HG03280 (cell line): ENCODE measurements at regions not wholly inside any gene's neighbourhood (a gene's known extent, or its start where the extent isn't known, plus 50 kb on each side); places are given as distances from the start of the nearest gene placed in this dataset.

Source experiments
- ATAC-seq: cut with Tn5 transposase; IDR thresholded peaks from one replicate; pipeline ENCODE4 v1.9.1; 2021; ENCODE audit warnings: mild to moderate bottlenecking, moderate library complexity; ENCODE audit not compliant: unreplicated experiment

DNA sequence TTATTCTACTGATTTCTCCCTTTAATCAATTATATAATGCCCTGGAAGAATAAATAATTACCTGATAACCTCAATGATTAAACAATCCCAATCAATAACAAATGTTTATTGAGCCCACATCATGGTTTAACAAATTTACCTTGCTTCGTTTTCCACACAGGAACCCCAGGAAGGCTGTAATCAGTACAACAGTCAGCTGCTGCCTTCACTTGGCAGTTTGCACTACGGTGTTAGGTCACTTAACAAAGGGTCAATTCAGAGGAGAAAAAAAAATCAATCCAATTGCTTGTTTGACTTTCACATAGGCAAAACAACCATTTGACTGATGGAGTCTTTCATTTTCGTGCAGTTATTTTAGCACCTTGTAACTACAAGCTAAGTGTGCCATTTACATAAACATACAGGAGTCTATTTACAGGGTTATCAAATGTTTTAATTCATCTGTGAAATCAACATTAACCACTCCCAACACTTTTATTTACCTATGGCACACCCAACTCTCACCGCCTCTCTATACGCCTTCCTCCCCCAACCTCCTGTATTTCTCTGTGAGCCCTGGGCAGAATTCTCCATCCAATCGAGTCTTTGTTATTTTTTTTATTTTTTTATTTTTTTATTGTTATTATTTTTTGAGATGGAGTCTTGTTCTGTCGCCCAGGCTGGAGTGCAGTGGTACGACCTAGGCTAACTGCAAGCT, 140.4 kb upstream of the TAB2 start:
- ATAC-seq, result no peak

- no peak for ATAC-seq
Observed at GRCh38 chr6:149179431-149179830, 138.1 kb upstream of the TAB2 start.

DNA sequence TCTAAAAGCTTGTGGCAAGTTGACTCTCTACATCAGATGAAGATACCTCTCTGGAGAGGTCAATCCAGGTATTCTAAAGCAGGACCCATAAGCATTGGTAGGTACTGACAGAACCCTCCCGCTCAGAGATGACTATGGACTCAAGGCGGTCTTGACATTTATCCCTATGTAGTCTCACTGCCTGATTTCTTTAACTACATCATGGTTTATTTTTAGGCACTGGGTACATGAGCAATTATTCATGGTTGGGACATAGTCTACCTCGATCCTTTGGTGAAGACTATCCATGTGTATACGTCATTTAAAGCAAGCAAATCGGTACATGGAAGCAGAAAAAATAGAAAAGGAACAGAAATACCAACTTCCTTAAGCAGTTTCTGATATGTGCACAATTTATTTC, 136.2 kb upstream of the TAB2 start:
- no peak for ATAC-seq

GRCh38 chr6:149182262-149182661, 135.2 kb upstream of the TAB2 start:
- no peak for ATAC-seq

DNA sequence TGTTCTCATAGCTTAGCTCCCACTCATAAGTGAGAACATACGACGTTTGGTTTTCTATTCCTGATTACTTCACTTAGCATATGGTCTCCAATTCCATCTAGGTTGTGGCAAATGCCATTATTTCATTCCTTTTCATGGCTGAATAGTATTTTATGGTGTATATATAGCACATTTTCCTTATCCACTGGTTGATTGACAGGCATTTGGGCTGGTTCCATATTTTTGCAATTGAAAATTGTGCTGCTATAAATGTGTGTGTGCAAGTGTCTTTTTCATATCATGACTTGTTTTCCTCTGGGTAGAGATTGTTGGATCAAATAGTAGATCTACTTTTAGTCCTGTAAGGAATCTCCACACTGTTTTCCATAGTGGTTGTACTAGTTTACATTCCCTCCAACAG, 133.0 kb upstream of the TAB2 start:
- no peak for ATAC-seq

DNA sequence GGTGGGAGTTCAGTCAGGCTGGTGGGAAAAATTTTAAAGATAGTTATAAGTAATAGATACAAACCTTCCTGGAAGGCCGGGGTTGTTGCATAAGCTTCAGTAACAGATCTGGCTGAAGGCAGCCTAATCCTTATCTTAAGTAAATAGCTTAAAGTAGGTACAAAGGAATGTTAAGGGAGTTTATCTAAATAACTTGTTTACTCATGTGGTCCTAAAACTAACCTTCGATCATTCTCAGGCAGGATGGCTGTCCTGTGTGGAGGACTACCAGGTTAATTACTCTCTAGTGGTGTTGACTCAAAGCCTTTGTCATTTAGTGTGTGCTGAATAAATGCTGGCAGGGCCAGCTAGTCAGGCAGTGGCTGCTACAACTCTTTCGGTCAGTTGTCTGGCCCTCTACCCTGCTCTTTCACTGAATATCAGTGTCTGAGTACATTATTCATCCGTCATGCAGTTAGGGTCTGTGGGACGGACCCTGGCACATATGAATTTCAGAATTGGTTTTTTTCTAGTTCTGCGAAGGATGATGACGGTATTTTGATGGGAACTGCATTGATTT, 131.6 kb upstream of the TAB2 start:
- no peak for ATAC-seq

GRCh38 chr6:149186873-149187272, 130.6 kb upstream of the TAB2 start:
- no peak for ATAC-seq

GRCh38 chr6:149190224-149190831, 127.2 kb upstream of the TAB2 start:
- ATAC-seq, result no peak

DNA sequence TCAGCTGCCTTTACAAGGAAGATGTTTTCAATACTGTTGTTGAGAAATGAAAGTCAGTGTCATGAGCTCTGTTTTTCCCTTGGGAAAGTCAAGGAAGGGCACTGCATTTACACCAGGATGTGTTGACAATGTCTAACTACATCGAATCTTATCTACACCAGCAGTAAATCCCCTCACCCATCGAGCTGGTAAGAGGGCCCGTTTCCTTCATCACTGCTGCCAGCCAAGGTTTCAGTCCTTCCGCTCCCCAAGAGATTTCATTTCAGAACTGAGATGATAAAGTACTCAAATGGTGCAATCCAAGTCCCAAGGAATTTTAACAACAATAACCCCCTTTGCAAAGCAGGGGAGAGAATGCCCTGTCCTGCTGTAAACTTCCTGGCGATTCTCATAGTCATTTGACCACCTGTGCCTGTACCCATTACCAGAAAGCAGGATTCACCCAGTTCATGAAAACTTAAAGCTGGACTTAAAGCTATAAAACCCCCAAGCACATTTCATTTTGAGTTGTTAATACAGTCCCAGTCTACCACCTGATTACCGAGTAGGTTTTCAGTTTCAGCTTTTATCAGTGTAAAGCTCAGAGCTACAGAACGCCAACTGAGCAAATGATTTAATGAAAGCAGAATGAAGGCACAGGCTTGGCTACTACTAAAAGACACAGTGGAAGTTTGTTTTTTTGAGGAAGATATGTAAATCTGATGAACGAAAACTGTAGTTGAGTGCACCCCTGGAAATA, 122.5 kb upstream of the TAB2 start:
- no peak for ATAC-seq

DNA sequence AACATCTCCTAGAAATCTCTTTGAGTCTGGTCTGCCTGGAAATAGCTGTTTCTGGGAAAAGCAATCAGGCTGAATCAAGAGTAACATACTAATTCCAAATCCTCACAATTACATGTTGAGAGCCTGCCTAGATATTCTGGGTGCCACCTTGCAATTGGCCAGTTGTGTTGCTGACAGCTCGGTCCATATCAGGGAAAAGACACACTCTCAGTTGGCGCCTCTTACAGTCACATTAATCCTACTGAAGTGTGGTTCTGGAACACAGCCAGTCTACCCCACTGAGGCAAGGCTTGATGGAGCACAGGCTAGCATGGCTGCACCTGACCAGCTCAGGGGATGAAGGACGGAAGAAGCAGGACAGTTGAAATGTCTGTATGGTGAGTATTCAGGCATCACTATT, 121.4 kb upstream of the TAB2 start:
- no peak for ATAC-seq

- ATAC-seq, result no peak
Observed at GRCh38 chr6:149197482-149197881, 120.0 kb upstream of the TAB2 start.

- ATAC-seq, result no peak
Observed at GRCh38 chr6:149198265-149198664, 119.2 kb upstream of the TAB2 start.

DNA sequence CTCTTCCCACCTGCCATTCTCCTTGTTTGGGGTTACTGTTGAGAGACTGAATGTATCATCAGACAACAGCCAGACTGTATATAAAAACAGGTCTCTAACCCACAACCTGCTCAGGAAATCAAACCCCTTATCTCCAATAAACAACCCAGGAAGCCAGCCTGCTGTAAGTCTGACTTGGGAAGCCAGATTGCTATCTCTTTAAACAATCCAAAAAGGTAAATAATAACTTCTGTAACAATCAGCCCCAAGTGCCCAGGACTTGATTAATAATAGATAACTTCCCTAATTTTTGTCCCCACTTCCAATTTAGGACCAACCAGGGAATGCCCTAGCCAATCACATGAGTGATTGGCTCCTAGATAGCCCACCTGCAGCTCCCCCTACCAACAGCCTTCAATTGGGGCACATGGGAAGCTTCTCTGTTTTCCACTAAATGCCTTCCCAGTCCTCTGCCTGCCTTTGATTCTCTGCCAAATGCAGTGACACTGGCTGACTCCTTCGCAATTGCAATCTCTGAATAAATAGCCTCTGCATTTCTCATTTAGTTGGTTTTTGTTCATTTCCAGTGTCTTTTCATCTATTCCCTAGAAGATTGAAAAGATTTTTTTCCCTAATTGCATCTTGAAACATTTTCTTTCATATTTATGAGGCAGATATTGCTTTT, 117.1 kb upstream of the TAB2 start:
- no peak for ATAC-seq

GRCh38 chr6:149201068-149201655, 116.3 kb upstream of the TAB2 start:
- no peak for ATAC-seq

DNA sequence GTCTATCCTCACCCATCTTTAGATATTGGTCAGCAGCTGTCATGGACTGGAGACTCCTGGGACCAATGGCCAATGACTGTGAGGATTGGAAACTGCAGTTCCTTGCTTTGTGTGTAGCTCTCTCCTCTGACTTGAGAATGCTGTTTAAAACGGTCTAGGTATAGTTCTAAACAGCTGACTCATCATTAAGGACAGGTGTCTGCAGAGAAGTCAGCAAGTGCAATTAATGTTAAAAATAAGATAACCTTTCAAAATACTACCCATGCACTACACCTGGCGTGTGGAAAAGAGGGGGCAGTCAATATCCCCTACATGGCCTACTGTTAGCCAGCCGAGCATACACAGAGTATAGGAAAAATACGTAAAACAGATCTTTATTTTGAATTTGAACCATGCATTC, 115.4 kb upstream of the TAB2 start:
- ATAC-seq, result no peak

- no peak for ATAC-seq
Observed at GRCh38 chr6:149202952-149203351, 114.6 kb upstream of the TAB2 start.

DNA sequence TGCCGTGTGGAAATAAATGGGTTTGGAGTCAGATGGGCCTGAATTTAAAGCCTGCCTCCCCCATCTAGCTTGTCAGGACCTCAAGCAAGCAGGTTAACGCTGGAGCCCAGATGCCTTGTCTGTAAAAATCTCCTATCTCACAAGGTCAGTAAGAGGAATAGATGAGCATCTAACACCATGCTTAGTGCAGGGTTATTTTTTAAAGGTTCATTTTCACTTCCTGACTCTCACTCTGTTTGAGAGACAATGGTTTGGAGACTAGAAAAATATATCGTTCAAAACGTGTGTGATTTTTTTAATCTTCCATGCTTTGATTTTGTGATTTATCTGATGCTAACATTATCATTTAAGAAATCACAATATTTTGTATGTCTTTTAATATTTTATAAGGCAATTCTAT, 114.0 kb upstream of the TAB2 start:
- ATAC-seq, result no peak

DNA sequence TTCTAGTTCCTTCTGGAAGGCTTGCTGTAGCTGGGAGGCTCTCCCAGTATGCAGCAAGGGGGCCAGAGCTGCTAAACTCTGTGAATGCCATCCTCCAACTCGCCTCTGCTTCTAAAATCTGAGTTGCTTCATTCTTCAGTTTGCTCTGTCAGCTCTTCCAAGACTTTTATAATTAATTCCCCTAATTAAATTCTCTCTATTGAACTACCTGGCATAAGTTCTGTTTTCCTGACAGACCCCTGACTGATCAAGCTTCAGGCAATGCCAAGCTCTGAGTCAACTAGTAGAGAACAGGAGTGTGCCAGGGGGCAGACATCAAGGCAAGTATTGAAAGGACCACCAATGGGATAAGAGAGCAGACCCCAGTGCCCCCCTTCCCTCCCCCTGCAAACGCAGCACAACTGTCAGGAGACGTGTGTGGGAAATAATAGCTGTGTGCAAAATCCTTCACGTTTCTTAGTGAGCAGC, 109.3 kb upstream of the TAB2 start:
- ATAC-seq, result no peak

DNA sequence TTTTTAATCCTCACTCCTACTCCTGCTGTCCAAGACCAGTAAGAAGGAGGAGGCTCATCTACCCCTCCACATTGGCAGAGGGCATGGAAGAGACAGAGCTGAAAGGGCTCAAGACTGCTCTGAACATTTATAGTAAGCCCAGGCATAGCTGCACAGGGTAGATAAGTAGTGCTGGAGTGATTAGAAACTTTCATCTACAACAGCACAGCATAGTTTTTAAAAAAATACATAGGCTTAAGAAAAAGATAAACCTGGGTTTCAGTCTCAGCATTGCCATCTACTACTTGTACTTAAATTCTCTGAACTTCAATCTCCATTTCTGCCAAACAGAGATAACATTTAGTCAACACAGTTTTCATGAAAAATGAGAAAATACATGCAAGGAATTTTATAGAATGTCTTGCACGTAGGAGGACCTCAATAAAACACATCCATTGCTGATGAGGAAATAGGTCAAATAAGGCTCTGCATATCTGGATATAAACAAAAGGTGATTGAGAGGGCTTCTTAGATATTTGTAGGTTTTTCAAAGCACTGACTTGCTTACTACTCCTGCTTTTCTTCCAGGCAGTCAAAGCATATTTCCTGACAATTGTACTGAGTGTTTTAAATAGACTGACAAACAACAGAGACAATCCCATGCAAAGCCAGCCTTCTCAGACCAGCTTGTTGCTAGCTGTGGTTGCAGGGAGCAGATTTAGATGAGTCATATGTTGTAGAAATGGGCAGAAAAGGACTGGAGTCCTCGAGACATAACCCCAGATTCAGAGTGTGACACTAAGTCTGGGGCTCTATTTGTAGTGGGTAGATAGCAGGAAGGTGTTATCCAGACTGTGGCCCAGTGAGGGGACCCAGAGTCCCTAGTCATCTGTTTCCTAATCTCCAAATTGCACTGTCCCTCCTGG, 107.4 kb upstream of the TAB2 start:
- ATAC-seq, result no peak

DNA sequence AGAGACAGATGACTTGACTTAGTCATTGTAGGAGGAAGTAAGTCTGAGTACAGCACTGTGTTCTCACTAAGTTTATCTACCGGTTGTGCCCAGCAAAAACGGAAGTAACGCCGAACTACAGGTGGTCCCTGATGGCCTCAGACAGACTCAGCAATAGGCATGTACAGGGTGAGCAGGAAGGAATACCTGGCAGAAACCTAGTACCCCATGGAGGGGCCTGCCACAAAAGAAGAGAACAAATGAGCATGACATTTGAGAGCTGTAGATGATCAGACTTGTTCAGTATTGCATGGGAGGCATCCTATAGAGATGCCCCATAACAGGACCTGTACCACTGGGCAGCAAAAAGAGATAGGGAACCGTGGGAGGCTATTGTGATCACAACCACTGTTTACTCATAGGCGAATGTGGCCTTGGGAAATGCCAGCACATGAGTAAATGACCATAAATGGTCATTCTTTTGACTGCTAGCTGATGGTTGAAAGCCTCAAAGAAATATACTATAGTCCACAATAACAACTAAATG, 106.4 kb upstream of the TAB2 start:
- ATAC-seq, result peak; percentile 61
